Glomerular endothelial cell (primary cell): ENCODE measurements at regions not wholly inside any gene's neighbourhood (a gene's known extent, or its start where the extent isn't known, plus 50 kb on each side); places are given as distances from the start of the nearest gene placed in this dataset.

Source experiments
- DNase-seq: peaks from one replicate; pipeline ENCODE4 v3.0.0-alpha.2; 2011; ENCODE audit warnings: low read depth, low spot score; ENCODE audit errors: extremely low read depth

DNA sequence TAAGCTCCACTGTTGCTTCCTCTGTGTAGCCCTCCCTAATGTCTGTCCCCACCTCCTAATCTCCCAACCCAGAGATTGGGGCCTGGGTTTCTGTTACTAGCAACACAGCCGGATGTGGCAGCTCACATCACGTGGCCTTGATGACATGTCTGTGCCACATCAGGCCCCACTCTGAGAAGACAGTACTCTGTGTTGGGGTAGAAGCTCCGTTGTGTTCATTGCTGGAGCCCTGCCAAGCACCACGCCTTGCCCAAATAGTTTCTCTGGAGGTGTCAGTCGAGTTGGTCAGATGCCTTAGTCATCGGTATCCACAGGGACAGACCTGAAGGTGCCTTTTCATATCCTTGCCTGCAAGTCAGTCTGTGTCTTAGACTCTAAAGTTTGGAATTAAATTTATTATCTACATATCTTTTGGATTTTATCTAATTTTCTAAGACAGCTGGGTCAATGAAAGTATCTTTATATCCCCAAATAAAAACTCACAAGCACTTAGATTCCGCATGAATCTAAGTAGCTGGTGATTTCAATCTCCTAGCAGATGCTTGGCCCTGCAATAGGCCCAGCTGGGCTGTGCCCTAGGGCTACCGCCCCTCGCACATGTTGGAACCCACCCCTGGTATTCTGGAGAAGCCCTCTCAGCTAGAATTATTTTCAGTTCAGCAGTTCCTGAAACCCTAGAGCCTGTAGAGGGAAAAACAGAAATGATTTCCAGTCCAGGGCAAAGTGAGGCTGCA lies 204.0 kb upstream of the TSHZ3 start:
- no peak for DNase-seq

DNA sequence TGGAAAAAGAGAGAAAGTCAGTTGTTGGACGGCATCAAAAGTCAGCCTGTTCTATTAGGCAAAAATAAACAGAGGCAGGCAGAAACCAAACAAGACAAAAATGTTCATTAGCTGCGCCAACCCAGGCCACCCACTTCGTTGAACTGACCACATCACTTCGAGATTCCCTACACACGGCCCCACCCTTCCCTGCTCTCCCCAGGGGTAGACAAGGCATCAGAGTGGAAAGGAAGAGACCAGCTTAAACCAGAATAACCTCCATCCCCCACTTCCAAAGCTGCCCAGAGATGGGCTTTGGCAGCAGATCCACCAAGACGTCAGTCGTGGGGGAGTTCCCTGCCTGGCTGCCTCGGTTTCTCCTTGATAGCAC lies 204.6 kb upstream of the TSHZ3 start:
- DNase-seq = no peak

DNA sequence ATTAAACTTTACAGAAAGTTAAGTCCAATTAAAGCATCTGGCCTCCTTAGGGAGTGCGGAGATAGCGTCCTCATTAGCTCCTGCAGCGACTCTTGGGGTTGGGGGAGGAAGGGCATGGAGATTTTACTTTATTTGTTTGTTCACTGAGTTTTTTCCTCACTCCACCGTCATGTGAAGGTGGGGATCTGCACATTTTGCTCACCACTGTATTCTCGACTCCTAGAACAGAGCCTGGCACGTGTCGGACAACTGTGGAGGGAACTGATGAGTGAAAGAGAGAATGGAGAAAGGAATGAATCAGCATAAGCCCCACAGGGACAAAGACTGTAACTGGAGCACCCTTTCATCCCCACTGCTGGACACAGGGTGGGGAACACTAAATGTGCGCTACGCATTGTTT lies 205.1 kb upstream of the TSHZ3 start:
- no peak for DNase-seq

DNA sequence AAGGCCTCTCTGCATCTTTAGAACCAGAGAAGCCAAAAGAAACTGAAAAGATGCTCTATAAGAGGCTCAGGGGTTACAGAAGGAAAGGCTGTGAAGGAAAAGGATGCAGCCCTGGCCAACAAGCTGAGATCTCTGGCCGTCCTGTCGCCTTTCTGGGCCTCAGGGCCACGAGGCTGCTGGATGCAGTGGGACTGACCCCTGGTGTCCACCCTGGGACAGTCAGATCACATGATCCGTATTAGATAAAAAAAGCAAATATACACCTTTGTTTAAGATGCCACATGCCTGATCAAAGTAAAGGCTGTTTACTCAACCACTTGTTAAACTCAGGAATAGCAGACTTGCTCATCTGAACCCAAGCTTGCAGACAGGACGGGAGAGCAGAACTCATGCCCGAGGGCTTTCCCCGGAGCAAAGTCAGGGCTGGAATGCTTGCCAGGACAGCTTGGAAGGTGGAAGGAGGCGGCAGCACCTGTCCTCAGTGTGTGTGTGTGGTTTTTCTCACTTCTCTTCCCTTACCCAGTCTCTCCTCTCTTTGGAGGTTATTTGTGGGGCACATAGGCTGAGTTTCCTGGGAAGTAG lies 206.5 kb upstream of the TSHZ3 start:
- no peak for DNase-seq

DNA sequence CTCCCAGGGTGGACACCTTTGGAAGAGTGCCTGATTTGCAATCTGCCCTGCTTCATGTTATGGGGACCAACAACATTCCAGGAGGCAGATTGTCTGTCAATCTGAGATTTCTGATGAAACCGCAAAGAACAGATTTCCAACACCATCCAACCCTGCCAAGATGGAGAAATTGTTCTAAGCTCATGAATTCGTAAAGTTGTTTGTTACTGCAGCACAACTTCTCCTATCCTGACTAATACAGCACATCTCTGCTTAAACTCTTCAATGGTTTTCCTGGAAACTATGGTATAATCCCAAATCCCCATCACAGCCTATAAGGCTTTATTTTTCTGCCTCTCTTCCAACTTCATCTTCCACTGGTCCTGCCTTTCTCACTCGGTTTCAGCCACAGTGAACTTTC lies 210.3 kb upstream of the TSHZ3 start:
- DNase-seq = no peak

DNA sequence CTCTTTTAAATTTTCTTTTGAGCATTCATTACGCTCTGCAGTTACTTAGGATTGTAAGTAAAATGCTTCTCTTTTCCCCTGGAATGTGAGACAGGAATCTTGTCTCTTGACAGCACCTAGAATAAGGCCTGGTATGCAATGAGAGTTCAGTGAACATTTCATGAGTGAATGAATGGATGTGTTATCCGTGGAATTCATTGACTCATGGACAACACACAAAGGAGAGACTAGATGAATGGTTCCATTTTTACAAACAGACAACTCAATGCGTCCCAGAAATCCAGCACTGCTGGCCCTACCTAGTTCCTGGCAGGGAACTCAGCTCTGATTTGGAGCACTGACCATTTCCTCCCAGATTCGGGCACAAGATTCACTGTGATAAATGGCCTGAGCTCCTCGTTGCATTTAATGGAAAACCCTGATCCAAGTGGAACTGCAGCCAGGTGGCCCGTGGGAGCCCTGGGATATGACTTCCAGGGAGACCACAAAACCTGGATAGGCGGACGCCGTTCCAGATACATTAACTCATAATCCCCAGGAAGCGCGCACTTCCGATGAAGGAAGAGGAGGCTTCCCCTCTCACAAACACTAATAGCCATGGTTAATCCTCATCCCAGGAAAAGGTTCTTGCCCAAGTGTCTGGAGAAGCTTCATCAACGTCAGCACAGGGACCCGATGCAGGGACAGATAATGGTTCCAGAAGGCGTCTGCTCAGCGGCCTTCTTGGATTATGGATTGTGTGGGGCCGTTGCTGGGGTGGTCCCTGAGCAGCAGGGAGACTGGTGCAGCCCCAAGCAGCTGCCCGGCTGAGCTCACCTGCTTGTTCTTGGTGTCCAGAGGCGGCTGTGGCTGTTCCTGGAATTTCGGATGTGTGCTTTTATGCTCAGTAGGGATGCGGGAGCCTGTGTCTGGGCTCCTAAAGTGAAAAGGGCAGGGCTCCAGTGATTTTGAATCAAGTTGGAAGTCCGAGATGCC lies 211.1 kb upstream of the TSHZ3 start:
- DNase-seq = no peak

DNA sequence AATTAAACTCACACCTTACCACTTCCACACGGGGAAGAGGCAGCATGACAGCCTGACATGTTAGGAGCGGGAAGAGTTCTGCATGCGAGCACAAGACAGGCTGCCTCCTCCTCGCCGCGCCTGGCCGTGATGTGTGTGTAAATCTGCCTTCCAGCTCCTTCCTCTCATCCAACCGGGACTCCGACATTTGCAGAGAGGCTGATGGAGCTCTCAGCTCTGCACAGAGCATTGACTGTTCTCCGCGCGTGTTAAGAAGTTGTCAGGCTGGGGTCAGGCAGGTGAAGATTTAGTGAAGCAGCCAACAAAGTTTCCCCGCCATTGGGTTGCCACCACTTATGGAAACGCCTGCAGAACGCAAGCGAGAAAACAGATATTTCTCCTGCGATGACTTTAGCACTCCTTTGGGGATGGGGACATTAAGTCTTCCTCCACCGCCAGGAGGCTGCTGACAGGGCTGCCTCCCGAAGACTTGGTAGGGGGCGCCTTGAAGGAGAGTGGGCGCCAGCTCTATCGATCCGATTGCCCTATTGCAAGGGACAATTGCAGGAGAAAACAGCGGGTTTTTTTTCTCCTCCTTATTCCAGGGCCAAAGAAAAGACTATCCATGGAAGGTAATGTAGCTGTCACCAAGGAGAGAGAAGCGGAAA lies 213.9 kb upstream of the TSHZ3 start:
- DNase-seq = no peak

DNA sequence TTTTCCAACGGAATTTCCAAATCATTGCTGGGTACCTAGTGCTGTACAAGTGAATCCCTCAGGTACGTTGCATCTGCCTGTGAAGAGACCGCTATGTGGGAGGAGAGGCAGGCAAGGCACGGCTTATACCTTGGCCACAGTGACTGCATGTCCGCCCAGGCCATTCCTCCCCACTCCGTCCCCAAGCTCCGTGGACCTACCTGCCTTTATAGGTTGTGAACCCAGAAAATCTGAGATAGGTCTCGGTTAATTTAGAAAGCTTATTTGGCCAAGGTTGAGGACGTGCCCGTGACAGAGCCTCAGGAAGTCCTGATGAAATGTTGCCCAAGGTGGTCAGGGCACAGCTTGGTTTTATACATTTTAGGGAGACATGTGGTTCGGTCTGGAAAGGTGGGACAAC lies 218.5 kb upstream of the TSHZ3 start:
- no peak for DNase-seq

DNA sequence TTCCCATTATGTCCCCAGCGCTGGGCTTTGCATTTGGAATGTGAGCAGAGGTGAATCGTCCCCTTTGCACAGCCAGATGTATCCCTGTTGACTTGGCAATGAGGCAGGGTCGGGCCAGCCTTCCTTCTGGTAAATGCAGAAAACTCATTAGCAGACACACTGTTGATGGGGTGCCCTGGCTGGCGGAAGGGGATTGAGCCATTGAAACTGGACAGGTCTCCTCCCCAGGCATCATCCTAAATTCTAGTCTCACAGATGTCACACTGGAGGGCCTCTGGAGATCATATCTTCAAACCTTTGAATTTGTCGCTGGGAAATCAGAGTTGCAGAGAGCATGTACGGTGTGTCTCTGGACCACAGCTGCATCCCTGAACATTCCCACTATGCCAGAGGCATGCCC lies 219.5 kb upstream of the TSHZ3 start:
- no peak for DNase-seq

DNA sequence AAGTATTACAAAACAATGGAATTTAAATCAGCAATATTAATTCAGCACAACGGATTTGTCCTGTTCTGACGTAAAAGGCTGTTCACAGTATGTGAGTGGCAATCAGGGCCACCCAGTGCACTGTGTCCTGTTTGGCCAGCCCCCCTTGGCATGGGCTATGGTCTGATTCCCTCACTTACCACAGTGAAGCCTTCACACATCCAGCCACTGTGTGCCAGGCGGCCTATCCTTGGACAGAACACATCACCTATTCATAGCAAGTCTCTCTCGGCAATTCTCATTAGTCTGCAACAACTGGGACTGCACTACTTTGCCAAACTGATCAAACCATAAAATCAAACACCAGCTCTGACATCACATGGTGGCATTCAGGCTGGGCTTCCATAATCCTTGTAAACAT lies 221.5 kb upstream of the TSHZ3 start:
- DNase-seq = no peak

DNA sequence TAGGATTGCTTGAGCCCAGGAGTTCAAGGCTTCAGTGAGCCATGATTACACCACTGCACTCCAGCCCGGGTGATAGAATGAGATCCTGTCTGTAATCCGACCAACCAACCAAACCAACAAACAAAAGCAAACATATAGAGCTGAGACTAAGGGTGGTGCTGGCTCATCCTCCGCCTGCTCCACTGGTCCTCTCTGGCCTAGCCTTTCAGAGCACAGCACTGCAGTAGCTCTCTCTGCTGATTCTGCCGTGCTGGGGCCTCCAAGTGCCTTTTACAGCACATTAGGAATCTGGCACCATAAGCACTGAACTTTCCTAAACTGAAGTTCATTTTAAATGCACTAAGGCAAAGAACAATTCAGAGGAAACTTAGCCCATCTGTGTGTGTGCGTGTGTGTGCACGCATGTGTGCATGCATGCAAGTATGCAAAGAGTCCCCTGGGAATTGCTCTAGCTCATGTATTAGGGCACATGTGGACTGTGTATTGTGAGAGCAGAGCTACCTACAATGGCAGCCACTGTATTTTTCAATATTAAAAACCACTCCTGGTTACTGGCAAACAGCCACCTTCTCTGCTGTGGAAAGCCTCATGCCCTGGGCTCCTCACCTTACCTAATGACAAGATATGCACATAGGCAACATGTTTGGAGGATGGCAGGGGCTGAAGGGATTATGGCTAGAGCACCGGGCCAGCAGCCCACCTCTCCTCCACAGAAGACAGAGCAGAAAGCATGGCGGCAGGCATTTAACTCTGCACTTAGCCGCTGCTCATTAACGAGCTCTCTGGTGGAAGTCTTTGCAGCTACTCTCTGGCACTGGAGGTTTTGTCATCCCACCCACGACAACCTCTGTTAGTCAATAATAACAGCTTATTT lies 223.1 kb upstream of the TSHZ3 start:
- no peak for DNase-seq

DNA sequence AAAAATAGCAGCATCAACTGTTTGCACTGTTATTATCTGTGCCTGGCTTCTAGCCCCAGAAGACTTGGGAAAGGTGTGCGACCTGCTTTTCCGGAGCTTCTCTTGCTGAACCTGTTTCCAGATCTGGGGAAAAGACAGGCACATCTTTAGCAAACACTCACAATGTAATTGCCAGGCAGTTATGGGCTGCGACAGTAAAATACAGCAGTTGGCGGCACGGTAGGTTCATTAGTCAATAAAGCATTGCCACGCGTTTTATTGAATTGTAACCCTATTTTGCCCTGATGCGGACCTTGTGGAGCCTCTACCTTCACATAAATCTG lies 223.7 kb upstream of the TSHZ3 start:
- no peak for DNase-seq

DNA sequence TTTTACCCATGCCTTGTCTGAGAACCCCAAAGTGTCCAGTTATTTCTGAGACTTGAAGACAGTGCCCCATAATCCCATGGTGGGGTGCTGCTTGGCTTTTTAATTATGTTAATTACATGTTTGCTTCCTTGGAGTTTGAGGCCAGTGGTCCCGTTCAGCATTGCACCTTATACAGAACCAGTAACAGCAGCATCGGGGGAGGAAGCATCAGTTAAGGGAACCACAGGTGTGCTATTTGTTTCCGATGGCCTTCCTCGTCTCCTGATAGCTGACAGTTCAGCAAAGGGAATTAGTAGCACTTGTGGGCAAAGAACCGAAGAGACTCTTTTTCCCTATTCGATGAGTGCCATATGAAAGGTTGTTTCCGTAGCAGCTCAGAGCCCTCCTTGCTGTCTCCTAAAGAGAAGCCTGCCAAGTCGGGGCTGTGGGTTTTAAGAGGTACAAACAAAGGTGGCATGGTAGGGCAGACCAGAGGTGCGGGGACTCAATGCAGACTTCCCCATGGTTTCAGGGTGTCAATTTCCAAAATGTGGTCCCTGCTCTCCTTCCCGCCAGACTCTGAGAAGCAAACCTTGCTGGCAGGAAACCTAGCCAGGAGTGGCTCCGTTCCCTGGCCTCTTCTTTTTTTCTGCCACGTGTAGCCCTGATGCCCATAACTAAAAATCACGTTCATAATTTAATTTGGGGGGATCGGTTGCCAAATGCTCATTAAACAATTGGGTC lies 225.2 kb upstream of the TSHZ3 start:
- no peak for DNase-seq

DNA sequence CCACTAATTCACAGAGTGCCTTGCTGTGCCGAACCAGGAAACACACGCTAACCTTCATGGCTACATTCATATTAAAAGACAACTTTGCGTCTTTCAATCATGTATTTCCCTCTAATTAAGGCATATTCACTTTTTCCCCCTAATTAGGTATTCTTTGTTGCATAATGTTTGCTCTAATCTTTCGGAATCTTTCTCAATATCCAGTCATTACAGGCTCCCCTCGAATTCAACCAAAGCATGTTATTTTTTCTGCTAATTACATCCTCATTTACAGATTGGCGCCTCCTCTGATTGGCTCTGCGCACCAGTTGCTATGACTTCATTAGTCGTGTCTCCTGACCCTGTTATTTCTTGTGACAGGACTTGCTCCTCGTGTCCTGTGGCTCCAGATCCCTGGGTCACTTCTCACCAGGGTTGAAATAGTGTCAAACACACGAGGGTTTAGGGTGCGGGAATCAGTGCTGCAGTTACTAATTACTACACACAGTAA lies 226.7 kb upstream of the TSHZ3 start:
- no peak for DNase-seq

DNA sequence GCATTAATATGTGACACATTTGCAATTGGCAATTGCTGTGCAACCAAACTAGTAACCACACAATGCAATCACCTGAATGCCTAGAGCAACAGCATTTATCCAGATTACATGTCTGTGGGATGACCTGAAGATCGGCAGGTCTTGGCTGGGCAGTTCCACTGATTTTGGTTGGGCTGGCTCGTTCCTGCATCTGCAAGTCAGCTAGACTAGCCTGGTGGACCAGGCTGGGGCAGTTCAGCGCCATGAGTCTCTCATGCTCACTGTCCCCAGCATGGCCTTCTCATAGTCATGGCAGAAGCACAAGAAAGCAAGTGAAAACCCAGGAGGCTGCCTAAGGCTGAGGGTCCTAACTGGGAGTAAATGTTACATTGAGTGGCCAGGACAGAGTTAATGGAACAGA lies 229.1 kb upstream of the TSHZ3 start:
- no peak for DNase-seq

DNA sequence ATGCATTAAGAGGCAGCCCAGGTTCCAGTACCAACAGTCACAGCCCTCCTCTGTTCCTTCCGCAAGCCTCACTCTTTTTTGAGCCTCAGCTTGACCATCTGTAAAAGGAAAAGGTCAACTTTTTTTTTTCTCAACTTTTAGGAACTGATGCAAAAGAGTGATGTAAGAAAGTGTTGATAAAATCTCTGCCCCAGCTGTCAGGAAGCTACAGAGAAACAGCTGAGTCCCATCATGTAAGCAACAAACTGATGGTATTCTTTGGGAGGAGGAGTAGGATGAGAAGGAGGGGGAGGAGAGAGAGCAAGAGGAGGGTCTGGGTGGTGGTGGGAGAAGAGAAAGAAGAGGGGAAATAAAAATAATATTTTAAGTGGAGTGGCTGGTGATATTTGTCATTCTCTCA lies 233.9 kb upstream of the TSHZ3 start:
- no peak for DNase-seq

DNA sequence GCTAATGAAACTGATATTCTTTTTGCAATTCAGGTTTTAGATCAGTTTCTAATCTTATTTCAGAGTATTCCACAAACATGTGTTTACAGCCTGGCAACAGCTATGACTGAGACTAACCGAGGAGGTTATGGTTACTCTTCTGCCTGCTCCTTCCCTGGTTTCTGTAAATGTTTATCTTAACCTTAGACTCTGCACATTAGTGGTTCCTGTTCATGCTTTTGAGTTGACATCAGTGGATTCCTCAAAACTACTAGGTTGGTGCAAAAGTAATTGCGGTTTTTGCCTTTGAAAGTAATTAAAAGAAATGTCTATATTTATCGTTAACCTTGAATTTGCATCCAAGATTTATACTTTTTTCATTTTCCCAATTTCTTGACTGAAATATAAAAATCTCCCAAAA lies 237.0 kb upstream of the TSHZ3 start:
- no peak for DNase-seq

DNA sequence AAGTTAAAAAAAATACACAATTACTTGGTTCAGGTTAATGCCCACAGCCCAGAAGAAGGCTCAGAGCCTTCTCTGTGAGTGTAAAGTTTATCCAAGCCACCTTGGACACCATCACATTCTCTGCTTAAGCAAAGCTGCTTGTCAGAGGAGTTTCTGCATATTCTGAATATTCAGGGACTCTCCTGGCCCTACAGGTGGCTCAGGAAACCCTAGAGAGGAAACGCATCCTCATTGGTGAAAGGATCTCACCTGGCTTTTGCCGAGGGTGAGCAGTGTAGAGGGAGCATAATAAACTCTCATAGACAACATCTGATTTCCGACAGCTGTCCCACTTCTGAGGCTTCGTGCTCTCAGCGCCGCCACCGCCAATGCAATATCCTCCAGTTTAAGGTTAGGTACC lies 239.9 kb upstream of the TSHZ3 start:
- DNase-seq = no peak

DNA sequence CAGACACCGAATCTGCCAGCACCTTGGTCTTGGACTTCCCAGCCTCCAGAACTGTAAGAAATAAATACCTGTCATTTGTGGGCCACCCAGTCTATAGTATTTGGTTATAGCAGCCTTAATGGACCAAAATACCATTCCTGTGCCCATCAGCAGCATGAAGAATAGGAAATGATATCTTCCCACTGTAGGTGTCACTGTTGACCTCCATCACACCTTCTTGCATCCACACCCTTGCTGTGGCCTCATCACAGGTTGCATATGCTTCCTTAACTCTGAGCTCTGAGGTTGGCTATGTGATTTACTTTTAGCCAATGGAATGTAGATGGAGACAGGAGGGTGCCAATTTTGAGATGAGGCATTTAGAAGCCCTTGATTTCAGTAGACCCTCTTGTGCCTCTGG lies 242.0 kb upstream of the TSHZ3 start:
- no peak for DNase-seq

DNA sequence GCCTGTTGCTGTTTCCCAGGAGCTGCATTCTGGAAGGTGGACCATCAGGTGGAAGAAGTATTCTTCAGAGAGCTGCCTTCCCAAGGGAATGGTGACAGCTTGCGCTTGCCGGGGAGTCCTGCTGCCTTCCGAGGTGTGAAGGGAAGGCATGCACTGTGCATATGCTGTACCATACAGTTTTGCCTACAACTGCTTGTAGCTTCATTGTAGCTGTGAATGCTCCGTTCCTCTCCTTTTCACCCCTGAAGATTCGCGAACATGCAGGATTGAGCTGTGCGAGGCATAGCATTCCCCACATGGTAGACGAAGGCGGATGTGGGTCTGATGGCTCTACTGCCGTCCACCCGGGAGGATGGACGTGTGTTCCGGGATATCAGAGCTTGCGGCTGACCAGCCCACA lies 243.2 kb upstream of the TSHZ3 start:
- DNase-seq = no peak
